AG09319 (cell line): ENCODE measurements at regions not wholly inside any gene's neighbourhood (a gene's known extent, or its start where the extent isn't known, plus 50 kb on each side); places are given as distances from the start of the nearest gene placed in this dataset.

ENCODE experiments used
- DNase-seq: peaks from one replicate; pipeline ENCODE4 v3.0.0-alpha.2; 2010; ENCODE audit warnings: low read depth; ENCODE audit errors: extremely low read depth
- CTCF ChIP-seq: IDR thresholded peaks from 2 replicates; pipeline ENCODE4 v1.5.1; 2011; ENCODE audit warnings: low read depth, mild to moderate bottlenecking, inconsistent platforms, low read length, moderate library complexity

- DNase-seq, result no peak
- no peak for TF ChIP-seq CTCF
These were observed 75.9 kb upstream of the SEMA6A start for GRCh38 chr5:116650544-116650943.

GRCh38 chr5:116646611-116647289, 72.1 kb upstream of the SEMA6A start:
- DNase-seq, result no peak
- no peak for TF ChIP-seq CTCF

GRCh38 chr5:116645627-116646026, 71.0 kb upstream of the SEMA6A start:
- no peak for DNase-seq
- no peak for TF ChIP-seq CTCF

GRCh38 chr5:116640236-116640635, 65.6 kb upstream of the SEMA6A start:
- DNase-seq, result no peak
- TF ChIP-seq CTCF, result no peak

- DNase-seq, result no peak
These were observed 62.6 kb upstream of the SEMA6A start for GRCh38 chr5:116637149-116637740.

GRCh38 chr5:116632890-116633289, 58.3 kb upstream of the SEMA6A start:
- no peak for TF ChIP-seq CTCF
- DNase-seq, result no peak

More at GRCh38 chr5:116637149-116637740, 62.6 kb upstream of the SEMA6A start:
- no peak for TF ChIP-seq CTCF

GRCh38 chr5:116631147-116631546, 56.5 kb upstream of the SEMA6A start:
- TF ChIP-seq CTCF, result no peak
- DNase-seq, result no peak
